ENCODE measurements at regions not wholly inside any gene's neighbourhood (a gene's known extent, or its start where the extent isn't known, plus 50 kb on each side); places are given as distances from the start of the nearest gene placed in this dataset.

- no peak for TF ChIP-seq CTCF (conservative IDR thresholded peaks at IDR 0.05)
- TF ChIP-seq ZFX (IDR thresholded peaks at IDR 0.05): no peak
Measured at GRCh38 chr2:186309901-186310300, 176.2 kb upstream of the ZC3H15 start.
